ENCODE measurements at regions not wholly inside any gene's neighbourhood (a gene's known extent, or its start where the extent isn't known, plus 50 kb on each side); places are given as distances from the start of the nearest gene placed in this dataset.

GRCh38 chr5:3214838-3215374 is 380.7 kb upstream of the IRX1 start:
- Histone ChIP-seq H4K20me1 (ENCODE audit: control insufficient read depth, insufficient read depth) (no peaks in the 10 kb centered on the region), H2AFZ (ENCODE audit: control insufficient read depth, low read depth, low read length) (no peak overlapping the region), H3K4me1 (ENCODE audit: control insufficient read depth, insufficient read depth, low read length) (no peaks in the 10 kb centered on the region), H3K27me3 (replicated peaks in 1 of 2; ENCODE audit: control insufficient read depth in 2 of 2, insufficient read depth in 2 of 2, low read length in 1 of 2) (no peaks in the 10 kb centered on the region), H3K4me2 (ENCODE audit: control insufficient read depth, insufficient read depth) (no peak overlapping the region), H3K4me3 (no peak overlapping the region), H3K9me3 (replicated peaks; ENCODE audit: control insufficient read depth, insufficient read depth, low read length) (no peaks in the 10 kb centered on the region; the same call in 2 of the 3 replicates), H3K79me2 (ENCODE audit: control insufficient read depth, insufficient read depth, low read length) (no peaks in the 10 kb centered on the region), H3K9ac (ENCODE audit: control insufficient read depth, insufficient read depth, low read length) (no peak overlapping the region), H3K27ac (ENCODE audit: control insufficient read depth, insufficient read depth) (no peak overlapping the region), H3K36me3 (ENCODE audit: control insufficient read depth in 2 of 2, insufficient read depth in 2 of 2, low read length in 1 of 2) (no peaks in the 10 kb centered on the region)
- in situ Hi-C loops (cut with MboI) = no loop called here
- POLR2A ChIA-PET = no interaction called here
- CTCF ChIA-PET = no interaction called here
- TF ChIP-seq CBX3 (IDR thresholded peaks at IDR 0.05; ENCODE audit: borderline replicate concordance, low read depth) = no peak
- no peak for TF ChIP-seq SIN3A (IDR thresholded peaks at IDR 0.05; ENCODE audit: low read depth, low read length)
- no peak for TF ChIP-seq ZNF622 (IDR thresholded peaks at IDR 0.05)
- no peak for TF ChIP-seq USF2 (IDR thresholded peaks at IDR 0.05; ENCODE audit: borderline replicate concordance, low read depth, low read length)
- TF ChIP-seq SMARCA5 (IDR thresholded peaks at IDR 0.05) = no peak
- TF ChIP-seq BHLHE40 (IDR thresholded peaks at IDR 0.05; ENCODE audit: borderline replicate concordance in 1 of 2, low read depth in 2 of 2, low read length in 1 of 2) = no peak
- TF ChIP-seq E4F1 (IDR thresholded peaks at IDR 0.05; ENCODE audit: borderline replicate concordance, partially characterized antibody) = no peak
- TF ChIP-seq ZNF217 (IDR thresholded peaks at IDR 0.05) = no peak
- no peak for TF ChIP-seq PBX3 (IDR thresholded peaks at IDR 0.05; ENCODE audit: insufficient replicate concordance, low read depth, low read length)
- TF ChIP-seq ATF2 (IDR thresholded peaks at IDR 0.05; ENCODE audit: low read length) = no peak
- no peak for TF ChIP-seq IRF5 (IDR thresholded peaks at IDR 0.05; ENCODE audit: borderline replicate concordance)
- no peak for TF ChIP-seq PML (IDR thresholded peaks at IDR 0.05; ENCODE audit: low read length)
- FAIRE-seq (no peak), ATAC-seq (no peak), DNase-seq (ENCODE audit: low read depth, low spot score) (no peak)
- BruUV-seq (replicated peaks) = no TSS peak
- intact Hi-C loops (cut with micrococcal nuclease; ENCODE audit: unreplicated experiment) = no loop called here
- WGBS (ENCODE audit: insufficient coverage, insufficient replicate concordance, low lambda C conversion rate, missing lambda C conversion rate) = 34% methylated on average over 12 of the region's 12 CpGs
- SMC1A ChIA-PET (ENCODE audit: uncharacterized antibody, unreplicated experiment) = no interaction called here
- RAD21 ChIA-PET (ENCODE audit: unreplicated experiment) = no interaction called here
